GM19023 (cell line): ENCODE measurements at regions not wholly inside any gene's neighbourhood (a gene's known extent, or its start where the extent isn't known, plus 50 kb on each side); places are given as distances from the start of the nearest gene placed in this dataset.

Source experiments
- ATAC-seq: cut with Tn5 transposase; IDR thresholded peaks from one replicate; pipeline ENCODE4 v1.9.1; 2021; ENCODE audit warnings: mild to moderate bottlenecking, moderate library complexity; ENCODE audit not compliant: unreplicated experiment

DNA sequence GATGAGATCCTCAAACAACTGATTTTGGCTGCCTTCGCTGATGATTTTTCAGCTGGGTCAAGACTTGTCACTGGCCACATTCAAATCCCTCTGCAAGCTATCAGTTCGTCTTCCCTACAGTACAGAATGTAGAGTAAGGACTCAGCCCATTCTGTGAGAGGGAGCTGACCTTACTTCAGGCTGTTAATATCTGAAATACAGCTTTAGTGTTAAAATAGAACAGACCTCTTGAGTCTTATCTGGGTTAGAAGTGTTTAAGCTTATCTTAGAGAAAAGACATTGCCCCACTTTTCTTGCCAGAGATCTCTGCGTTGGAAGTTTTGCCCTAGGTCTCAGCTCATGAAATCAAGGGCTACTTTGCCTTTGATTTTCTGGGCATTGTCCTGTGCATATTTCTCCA is 383.4 kb upstream of the LARGE1 start:
- ATAC-seq, result no peak

- ATAC-seq, result no peak
Measured at GRCh38 chr22:34306361-34306760, 386.1 kb upstream of the LARGE1 start.

- ATAC-seq, result no peak
Measured at GRCh38 chr22:34308101-34308500, 387.8 kb upstream of the LARGE1 start.

DNA sequence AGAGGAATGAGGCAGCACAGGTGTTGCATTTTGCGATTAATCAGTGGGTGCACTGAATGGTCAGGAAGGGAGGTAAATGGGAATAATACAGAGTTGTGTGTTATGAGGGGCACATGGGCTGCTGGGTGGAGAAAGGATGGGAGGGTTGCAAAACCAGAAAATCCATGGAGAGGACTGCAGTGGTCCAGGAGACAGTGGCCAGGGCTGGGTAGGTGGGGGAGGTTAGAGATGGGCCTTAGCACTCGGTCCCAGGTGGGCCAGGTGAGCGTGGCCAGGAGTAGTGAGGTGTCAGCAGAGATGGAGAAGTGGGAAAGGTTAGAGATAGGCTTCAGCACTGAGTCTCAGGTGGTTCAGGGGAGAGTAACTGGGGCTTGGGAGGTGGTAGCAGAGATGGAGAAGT is 399.1 kb upstream of the LARGE1 start:
- no peak for ATAC-seq

DNA sequence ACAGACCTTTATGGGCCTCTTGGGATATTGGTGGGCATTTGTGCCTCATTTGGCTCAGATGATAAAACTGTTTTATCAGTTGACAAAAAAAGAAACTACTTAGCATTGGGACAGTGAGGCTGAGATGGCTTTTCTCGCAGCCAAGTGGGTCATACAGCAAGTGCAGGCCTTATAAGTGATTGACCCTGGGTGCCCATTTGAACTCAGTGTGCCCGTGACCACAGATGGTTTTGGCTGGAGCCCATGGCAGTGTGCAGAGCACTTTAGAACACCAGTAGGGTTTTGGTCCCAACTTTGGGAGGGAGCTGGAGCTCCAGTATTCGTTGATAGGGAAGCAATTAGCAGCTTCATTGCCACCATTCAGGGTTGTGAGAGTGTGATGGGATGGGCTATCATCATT is 404.5 kb upstream of the LARGE1 start:
- no peak for ATAC-seq

DNA sequence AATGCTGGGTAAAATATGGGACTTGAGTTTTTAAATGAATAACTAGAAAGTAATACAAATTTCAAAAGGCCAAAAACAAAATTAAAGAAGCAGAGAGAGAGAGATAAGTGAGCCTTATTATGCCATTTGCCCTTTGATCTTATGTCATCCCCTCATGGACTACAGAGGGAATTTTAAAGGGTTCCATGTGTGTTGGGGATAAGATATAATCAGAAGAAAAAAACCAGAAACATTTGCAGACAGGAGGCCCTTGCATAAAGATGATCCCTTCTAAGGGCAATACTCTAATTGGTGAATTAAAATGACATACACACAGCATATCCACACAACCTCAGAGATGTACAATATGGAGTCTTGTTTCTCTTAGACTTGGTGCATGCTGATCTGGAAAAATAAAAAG is 406.6 kb upstream of the LARGE1 start:
- no peak for ATAC-seq

DNA sequence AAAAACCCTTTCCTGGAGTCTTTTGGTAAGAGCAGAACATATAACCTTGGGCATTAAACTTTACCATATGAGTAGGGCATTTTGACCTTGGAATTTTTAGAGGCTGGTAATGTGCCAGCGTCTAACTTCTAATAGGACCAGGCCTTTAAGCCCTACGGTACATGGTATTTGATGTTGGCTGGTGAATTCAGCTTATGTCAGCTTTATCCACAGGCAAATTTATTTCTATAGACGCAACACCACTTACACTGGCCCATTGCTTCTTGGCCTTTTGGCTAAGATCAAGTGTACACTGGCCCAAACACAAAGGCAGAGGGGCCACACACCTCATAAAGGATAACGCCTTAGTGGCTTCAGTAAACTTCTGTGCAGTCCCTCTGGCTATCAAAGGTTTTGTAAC is 410.2 kb upstream of the LARGE1 start:
- no peak for ATAC-seq

- ATAC-seq, result no peak
Measured at GRCh38 chr22:34333285-34333684, 413.0 kb upstream of the LARGE1 start.

DNA sequence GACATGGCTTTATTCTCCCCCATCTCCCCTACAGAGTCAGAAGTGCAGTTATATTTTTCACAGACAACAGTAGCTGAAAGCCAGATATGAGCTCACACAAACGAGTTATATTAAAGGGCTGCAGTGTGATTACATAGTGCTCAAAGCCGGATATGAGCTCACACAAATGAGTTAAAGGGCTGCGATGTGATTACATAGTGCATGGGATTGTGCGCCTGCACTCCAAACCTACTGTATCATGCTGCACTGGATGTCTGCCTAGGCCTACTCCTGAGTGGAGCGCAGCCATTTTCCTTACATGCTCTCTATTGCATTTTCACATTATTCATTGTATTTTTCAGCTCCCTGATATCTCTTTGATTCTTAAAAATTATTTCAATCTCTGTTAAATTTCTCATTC is 414.6 kb upstream of the LARGE1 start:
- ATAC-seq, result no peak

GRCh38 chr22:34344702-34345101 is 424.4 kb upstream of the LARGE1 start:
- no peak for ATAC-seq

DNA sequence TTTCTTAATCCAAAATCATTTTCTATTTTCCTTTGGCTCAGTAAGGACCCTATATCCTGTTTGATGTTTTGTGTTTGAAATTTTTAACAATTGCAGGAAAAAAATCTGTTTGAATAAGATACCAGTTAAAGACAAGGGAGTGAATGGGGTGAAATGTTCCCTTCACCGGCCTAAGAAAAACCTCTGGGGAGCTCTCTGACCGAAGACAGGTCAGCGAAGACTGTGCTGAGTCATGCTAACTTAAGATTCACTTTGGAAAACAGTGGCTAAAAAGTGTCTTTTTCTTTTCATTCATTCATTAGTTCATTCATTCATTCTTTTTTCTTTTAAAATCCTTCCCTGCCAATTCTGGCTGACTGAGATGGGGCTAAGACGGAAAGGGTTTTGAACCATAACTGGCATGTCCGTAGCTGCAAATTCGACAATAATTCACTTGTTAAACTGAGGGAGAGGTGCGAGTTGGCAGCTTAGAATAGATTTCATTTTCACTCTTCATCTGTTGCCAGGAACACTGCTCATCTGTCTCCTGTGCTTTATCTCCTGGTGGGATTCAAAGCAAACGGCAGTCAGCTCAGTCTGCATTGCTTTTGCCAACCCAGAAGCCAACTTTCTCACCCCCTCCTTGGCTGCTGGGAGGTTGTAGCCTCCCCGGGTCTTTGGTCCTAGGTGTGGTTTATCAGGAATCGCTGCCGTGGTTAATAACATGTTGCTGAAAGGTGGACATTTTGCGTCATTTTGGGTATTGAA is 434.0 kb upstream of the LARGE1 start:
- no peak for ATAC-seq

DNA sequence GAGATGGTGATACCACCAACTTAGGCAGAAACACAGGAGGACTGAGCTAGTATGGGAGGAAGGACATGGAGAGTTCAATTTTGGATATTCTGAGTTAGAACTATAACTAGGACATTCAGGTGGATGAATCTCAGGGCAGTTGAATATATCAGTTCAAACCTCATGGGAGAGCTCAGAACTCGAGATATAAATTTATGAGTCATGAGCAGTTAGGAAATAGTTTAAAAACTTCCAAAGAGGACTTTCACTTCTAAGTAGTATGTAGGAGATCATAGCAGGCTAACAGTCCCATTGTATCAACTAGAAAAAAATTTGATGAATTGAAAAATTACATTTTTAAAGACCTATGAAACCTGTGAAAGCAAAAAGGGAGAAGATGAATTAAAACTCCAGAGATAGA is 436.2 kb upstream of the LARGE1 start:
- ATAC-seq, result no peak

- ATAC-seq, result no peak
Measured at GRCh38 chr22:34370711-34371110, 450.4 kb upstream of the LARGE1 start.

GRCh38 chr22:34379825-34380224 is 459.5 kb upstream of the LARGE1 start:
- no peak for ATAC-seq

DNA sequence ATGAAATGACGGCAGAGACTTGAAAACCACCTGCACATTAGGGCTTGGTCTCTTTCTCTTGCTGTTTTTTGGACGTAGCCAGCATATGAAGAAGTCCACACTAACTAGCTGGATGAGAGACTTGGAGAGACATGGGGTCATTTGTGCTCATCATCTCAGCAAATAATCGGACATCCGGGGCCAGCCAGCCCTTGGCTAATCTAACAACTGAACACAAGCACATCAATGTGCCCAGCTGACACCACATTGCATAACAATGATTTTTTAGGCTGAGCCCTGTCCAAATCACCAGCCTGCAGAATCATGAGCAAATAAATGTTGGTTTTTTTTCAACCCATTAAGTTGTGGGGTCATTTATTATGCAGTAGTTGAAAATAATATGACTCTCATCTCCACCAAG is 460.3 kb upstream of the LARGE1 start:
- ATAC-seq, result no peak

DNA sequence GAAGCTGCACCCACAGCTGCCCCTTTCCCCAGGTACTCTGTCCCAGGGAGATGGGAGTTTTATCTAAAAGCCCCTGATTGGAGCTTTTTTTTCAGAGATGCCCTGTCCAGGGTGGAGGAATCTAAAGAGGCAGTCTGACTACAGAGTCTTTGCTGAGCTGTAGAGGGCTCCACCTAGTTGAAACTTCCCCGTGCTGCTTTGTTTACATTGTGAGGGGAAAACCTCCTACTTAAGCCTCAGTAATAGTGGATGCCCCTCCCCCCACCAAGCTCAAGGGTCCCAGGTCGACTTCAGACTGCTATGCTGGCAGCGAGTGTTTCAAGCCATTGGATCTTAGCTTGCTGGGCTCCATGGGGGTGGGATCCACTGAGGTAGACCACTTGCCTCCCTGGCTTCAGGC is 470.1 kb upstream of the LARGE1 start:
- ATAC-seq, result no peak

DNA sequence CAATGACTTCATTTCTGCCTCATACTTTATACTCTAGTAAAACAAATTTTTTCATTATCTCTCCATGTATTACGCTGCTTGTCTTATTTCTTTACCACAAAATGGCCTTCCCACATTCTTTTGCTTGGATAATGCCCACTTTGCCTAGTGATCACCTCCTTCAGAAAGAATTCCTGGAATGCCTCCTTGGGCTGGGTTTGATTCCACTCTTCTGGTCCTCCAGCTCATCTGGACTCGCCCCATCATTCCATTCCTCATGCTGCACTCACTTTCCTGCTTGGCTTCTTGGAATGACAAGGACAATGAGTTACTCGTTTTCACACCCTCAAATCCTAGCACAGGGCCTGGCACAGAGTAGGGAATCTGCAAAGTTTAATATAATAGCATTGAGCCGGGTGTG is 475.1 kb upstream of the LARGE1 start:
- no peak for ATAC-seq

DNA sequence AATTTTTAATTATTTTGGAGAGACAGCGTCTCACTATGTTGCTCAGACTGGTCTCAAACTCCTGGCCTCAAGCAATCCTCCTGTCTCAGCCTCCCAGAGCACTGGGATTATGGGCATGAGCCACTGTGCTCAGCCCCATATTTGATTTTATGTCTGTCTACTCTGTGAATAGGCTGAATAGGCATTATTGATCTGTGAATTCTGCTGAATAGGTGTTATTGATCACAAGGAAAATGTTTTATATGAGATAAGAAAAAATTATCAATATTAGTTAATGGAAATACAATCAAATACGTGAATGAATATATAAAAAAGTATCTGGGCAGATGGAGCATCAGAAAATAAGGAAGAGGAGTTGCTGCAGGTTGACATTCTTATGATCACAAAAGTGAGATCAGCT is 483.4 kb upstream of the LARGE1 start:
- no peak for ATAC-seq

DNA sequence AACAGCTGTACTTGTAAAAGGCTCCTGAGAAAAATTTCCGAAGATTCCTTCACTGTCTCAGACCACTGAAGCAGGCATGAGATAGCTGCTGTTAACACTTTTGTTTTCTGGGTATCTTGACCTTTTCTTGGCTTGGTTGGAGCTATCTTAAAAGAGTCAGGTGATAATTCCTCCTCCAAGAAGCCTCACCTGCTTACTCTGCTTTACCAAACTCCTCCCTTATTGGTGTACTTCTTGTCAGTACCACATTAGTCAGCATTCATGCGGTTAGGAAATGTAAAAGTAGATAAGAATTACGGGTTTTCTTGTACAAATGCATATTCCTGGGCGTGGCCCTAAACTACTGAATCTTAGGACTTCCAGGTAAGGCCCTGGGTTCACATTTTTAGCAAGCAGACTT is 489.8 kb upstream of the LARGE1 start:
- ATAC-seq, result no peak

- no peak for ATAC-seq
Measured at GRCh38 chr22:34414467-34415440, 494.5 kb upstream of the LARGE1 start.

DNA sequence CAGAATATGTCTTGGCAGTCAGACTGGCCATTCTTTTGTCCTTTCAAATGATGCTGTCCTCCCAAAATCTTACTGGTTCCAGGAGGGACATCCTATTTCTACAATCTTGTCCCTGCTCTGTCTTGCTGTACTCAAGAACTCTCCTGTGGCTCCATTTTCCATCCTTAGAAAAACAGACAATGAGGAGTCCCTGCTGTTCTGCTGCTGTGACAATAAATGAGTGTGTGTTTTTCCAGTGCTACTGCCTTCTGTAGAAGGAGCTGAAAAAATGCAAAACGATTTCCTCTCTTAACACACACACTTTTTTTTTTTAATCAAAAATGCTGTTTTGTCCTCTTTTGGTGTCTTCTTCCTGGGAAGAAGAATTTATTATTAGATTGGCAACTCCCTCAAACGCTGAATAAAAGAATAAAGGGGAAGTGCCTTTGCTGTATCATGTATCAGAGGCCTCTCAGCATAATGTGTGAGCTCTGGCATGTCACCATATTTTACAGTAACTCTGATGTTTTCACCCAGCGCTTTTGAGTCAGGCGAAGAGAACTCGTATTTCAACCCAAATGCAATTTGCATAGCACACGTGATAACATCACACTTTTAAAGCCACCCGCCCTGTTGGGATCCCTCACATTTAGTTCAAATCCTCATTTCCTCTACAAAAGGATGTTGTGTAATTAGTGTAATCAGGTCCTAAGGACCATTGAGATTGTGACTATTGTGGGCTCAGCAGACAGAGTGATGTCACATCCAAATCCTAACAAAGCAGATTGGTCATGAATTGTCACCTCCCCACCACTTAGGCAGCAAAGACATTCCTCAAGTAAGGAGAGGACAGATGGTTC is 496.0 kb upstream of the LARGE1 start:
- no peak for ATAC-seq
